ENCODE measurements at regions not wholly inside any gene's neighbourhood (a gene's known extent, or its start where the extent isn't known, plus 50 kb on each side); places are given as distances from the start of the nearest gene placed in this dataset.
"Not testable (repeated sequence)": the region's sequence is repeated elsewhere in the genome, so short reads cannot be mapped to it uniquely, and the experiment has no call there.

- Histone ChIP-seq H3K36me3 (ENCODE audit: control insufficient read depth, insufficient read depth, low read length) (no peaks in the 10 kb centered on the region), H3K9me3 (replicated peaks; ENCODE audit: control insufficient read depth, low read depth, low read length) (peaks cover 28% of the 10 kb centered on the region)
- WGBS (ENCODE audit: insufficient coverage) = 60% methylated on average over 1 of the region's 3 CpGs
Observed at GRCh38 chr5:153939101-153939500, 99.6 kb downstream of the FAM114A2 start.

GRCh38 chr5:153938191-153938842, 100.4 kb downstream of the FAM114A2 start:
- Histone ChIP-seq H3K9me3 (replicated peaks; ENCODE audit: control insufficient read depth, low read depth, low read length) (peaks cover 28% of the 10 kb centered on the region), H3K27me3 (ENCODE audit: control insufficient read depth, insufficient read depth, low read length) (no peaks in the 10 kb centered on the region), H3K4me1 (ENCODE audit: control insufficient read depth, insufficient read depth, low read length) (no peaks in the 10 kb centered on the region), H3K27ac (ENCODE audit: low read length) (no peak overlapping the region), H3K4me3 (ENCODE audit: low read length) (no peak overlapping the region), H3K36me3 (ENCODE audit: control insufficient read depth, insufficient read depth, low read length) (no peaks in the 10 kb centered on the region)
- DNase-seq = no peak

More at GRCh38 chr5:153939101-153939500, 99.6 kb downstream of the FAM114A2 start:
- DNase-seq = no peak
- H3K4me1 ChIP-seq (ENCODE audit: control insufficient read depth, insufficient read depth, low read length) = no peaks in the 10 kb centered on the region
- no peak overlapping the region for H3K27ac ChIP-seq (ENCODE audit: low read length)
- no peak overlapping the region for H3K4me3 ChIP-seq (ENCODE audit: low read length)
- H3K27me3 ChIP-seq (ENCODE audit: control insufficient read depth, insufficient read depth, low read length) = no peaks in the 10 kb centered on the region

GRCh38 chr5:153937661-153938060, 101.0 kb downstream of the FAM114A2 start:
- Histone ChIP-seq H3K4me3 (ENCODE audit: low read length) (no peak overlapping the region), H3K27me3 (ENCODE audit: control insufficient read depth, insufficient read depth, low read length) (no peaks in the 10 kb centered on the region), H3K36me3 (ENCODE audit: control insufficient read depth, insufficient read depth, low read length) (no peaks in the 10 kb centered on the region), H3K27ac (ENCODE audit: low read length) (no peak overlapping the region), H3K4me1 (ENCODE audit: control insufficient read depth, insufficient read depth, low read length) (no peaks in the 10 kb centered on the region), H3K9me3 (replicated peaks; ENCODE audit: control insufficient read depth, low read depth, low read length) (peaks cover 28% of the 10 kb centered on the region)
- no peak for DNase-seq
- 80% methylated on average over 1 of the region's 2 CpGs for WGBS (ENCODE audit: insufficient coverage)

GRCh38 chr5:153935151-153935550, 103.6 kb downstream of the FAM114A2 start:
- no CpG with 5 or more reads among the region's 2 CpGs for WGBS (ENCODE audit: insufficient coverage)
- not testable (repeated sequence) for H3K4me1 ChIP-seq (ENCODE audit: control insufficient read depth, insufficient read depth, low read length); DNase-seq; H3K36me3 ChIP-seq (ENCODE audit: control insufficient read depth, insufficient read depth, low read length); H3K27me3 ChIP-seq (ENCODE audit: control insufficient read depth, insufficient read depth, low read length); H3K4me3 ChIP-seq (ENCODE audit: low read length); H3K27ac ChIP-seq (ENCODE audit: low read length)
- H3K9me3 ChIP-seq (replicated peaks; ENCODE audit: control insufficient read depth, low read depth, low read length) = peaks cover 16% of the 10 kb centered on the region

- DNase-seq = no peak
- Histone ChIP-seq H3K4me1 (ENCODE audit: control insufficient read depth, insufficient read depth, low read length) (no peaks in the 10 kb centered on the region), H3K27ac (ENCODE audit: low read length) (no peak overlapping the region), H3K36me3 (ENCODE audit: control insufficient read depth, insufficient read depth, low read length) (no peaks in the 10 kb centered on the region), H3K27me3 (ENCODE audit: control insufficient read depth, insufficient read depth, low read length) (no peaks in the 10 kb centered on the region), H3K9me3 (replicated peaks; ENCODE audit: control insufficient read depth, low read depth, low read length) (no peaks in the 10 kb centered on the region), H3K4me3 (ENCODE audit: low read length) (no peak overlapping the region)
Observed at GRCh38 chr5:153926201-153926600, 112.5 kb downstream of the FAM114A2 start.

- no peaks in the 10 kb centered on the region for H3K36me3 ChIP-seq (ENCODE audit: control insufficient read depth, insufficient read depth, low read length)
- no peak overlapping the region for H3K4me3 ChIP-seq (ENCODE audit: low read length)
- peaks cover 3% of the 10 kb centered on the region for H3K9me3 ChIP-seq (replicated peaks; ENCODE audit: control insufficient read depth, low read depth, low read length)
- H3K4me1 ChIP-seq (ENCODE audit: control insufficient read depth, insufficient read depth, low read length) = no peaks in the 10 kb centered on the region
- WGBS (ENCODE audit: insufficient coverage) = no CpG with 5 or more reads among the region's 1 CpG
- H3K27ac ChIP-seq (ENCODE audit: low read length) = no peak overlapping the region
- DNase-seq = no peak
- no peaks in the 10 kb centered on the region for H3K27me3 ChIP-seq (ENCODE audit: control insufficient read depth, insufficient read depth, low read length)
Observed at GRCh38 chr5:153919161-153919560, 119.5 kb downstream of the FAM114A2 start.

GRCh38 chr5:153907170-153907775, 131.4 kb downstream of the FAM114A2 start:
- Histone ChIP-seq H3K4me3 (ENCODE audit: low read length) (no peak overlapping the region), H3K4me1 (ENCODE audit: control insufficient read depth, insufficient read depth, low read length) (no peaks in the 10 kb centered on the region), H3K27ac (ENCODE audit: low read length) (no peak overlapping the region), H3K9me3 (replicated peaks; ENCODE audit: control insufficient read depth, low read depth, low read length) (no peaks in the 10 kb centered on the region), H3K27me3 (ENCODE audit: control insufficient read depth, insufficient read depth, low read length) (no peaks in the 10 kb centered on the region), H3K36me3 (ENCODE audit: control insufficient read depth, insufficient read depth, low read length) (no peaks in the 10 kb centered on the region)
- DNase-seq = no peak

GRCh38 chr5:153905219-153905618, 133.5 kb downstream of the FAM114A2 start:
- H3K36me3 ChIP-seq (ENCODE audit: control insufficient read depth, insufficient read depth, low read length) = no peaks in the 10 kb centered on the region
- DNase-seq = no peak
- no peaks in the 10 kb centered on the region for H3K4me1 ChIP-seq (ENCODE audit: control insufficient read depth, insufficient read depth, low read length)
- H3K9me3 ChIP-seq (replicated peaks; ENCODE audit: control insufficient read depth, low read depth, low read length) = no peaks in the 10 kb centered on the region
- H3K27me3 ChIP-seq (ENCODE audit: control insufficient read depth, insufficient read depth, low read length) = no peaks in the 10 kb centered on the region
- no peak overlapping the region for H3K4me3 ChIP-seq (ENCODE audit: low read length)
- no peak overlapping the region for H3K27ac ChIP-seq (ENCODE audit: low read length)
- no CpG with 5 or more reads among the region's 1 CpG for WGBS (ENCODE audit: insufficient coverage)

GRCh38 chr5:153903321-153903720, 135.4 kb downstream of the FAM114A2 start:
- DNase-seq = no peak
- Histone ChIP-seq H3K36me3 (ENCODE audit: control insufficient read depth, insufficient read depth, low read length) (no peaks in the 10 kb centered on the region), H3K27ac (ENCODE audit: low read length) (no peak overlapping the region), H3K9me3 (replicated peaks; ENCODE audit: control insufficient read depth, low read depth, low read length) (no peaks in the 10 kb centered on the region), H3K4me3 (ENCODE audit: low read length) (no peak overlapping the region), H3K27me3 (ENCODE audit: control insufficient read depth, insufficient read depth, low read length) (no peaks in the 10 kb centered on the region), H3K4me1 (ENCODE audit: control insufficient read depth, insufficient read depth, low read length) (no peaks in the 10 kb centered on the region)
- no CpG with 5 or more reads among the region's 1 CpG for WGBS (ENCODE audit: insufficient coverage)

- no peaks in the 10 kb centered on the region for H3K9me3 ChIP-seq (replicated peaks; ENCODE audit: control insufficient read depth, low read depth, low read length)
- DNase-seq = no peak
- H3K27ac ChIP-seq (ENCODE audit: low read length) = no peak overlapping the region
- H3K27me3 ChIP-seq (ENCODE audit: control insufficient read depth, insufficient read depth, low read length) = no peaks in the 10 kb centered on the region
- WGBS (ENCODE audit: insufficient coverage) = no CpG with 5 or more reads among the region's 1 CpG
- no peaks in the 10 kb centered on the region for H3K36me3 ChIP-seq (ENCODE audit: control insufficient read depth, insufficient read depth, low read length)
- no peaks in the 10 kb centered on the region for H3K4me1 ChIP-seq (ENCODE audit: control insufficient read depth, insufficient read depth, low read length)
- no peak overlapping the region for H3K4me3 ChIP-seq (ENCODE audit: low read length)
Observed at GRCh38 chr5:153902016-153902415, 136.7 kb downstream of the FAM114A2 start.

GRCh38 chr5:153901449-153901848, 137.3 kb downstream of the FAM114A2 start:
- WGBS (ENCODE audit: insufficient coverage) = 66% methylated on average over 2 of the region's 3 CpGs
- Histone ChIP-seq H3K4me3 (ENCODE audit: low read length) (no peak overlapping the region), H3K27me3 (ENCODE audit: control insufficient read depth, insufficient read depth, low read length) (no peaks in the 10 kb centered on the region), H3K27ac (ENCODE audit: low read length) (peak overlapping the region; percentile 31), H3K36me3 (ENCODE audit: control insufficient read depth, insufficient read depth, low read length) (no peaks in the 10 kb centered on the region), H3K4me1 (ENCODE audit: control insufficient read depth, insufficient read depth, low read length) (no peaks in the 10 kb centered on the region), H3K9me3 (replicated peaks; ENCODE audit: control insufficient read depth, low read depth, low read length) (no peaks in the 10 kb centered on the region)
- DNase-seq = no peak

Data from muscle of leg (tissue), 3 donors.